K562 (cell line): ENCODE measurements at regions not wholly inside any gene's neighbourhood (a gene's known extent, or its start where the extent isn't known, plus 50 kb on each side); places are given as distances from the start of the nearest gene placed in this dataset.

Source experiments
- ATAC-seq: fragments of 200-7000 bp; cut with Tn5 transposase; 3 replicates; pipeline ENCODE4 v1.9.1; 2020; ENCODE audit warnings: moderate library complexity
- BruUV-seq: library from RNA; stranded (reverse); fragments of 400-500 nt; replicated peaks from 2 replicates; lab custom pipeline; 2021; lab: Mats Ljungman, UMichigan
- CTCF ChIA-PET: fragments of 300-600 bp; formaldehyde crosslinking; extraction: SDS; loops from one replicate; lab custom pipeline; 2021; ENCODE audit warnings: low intra/inter-chr PET ratio; lab: Yijun Ruan, JAX
- POLR2A ChIA-PET: fragments of 300-600, 350-650 bp; sonication (Branson Sonifier 250); formaldehyde crosslinking; extraction: SDS; loops from one replicate; lab custom pipeline; 2021; ENCODE audit warnings: antibody characterized with exemption, inconsistent platforms; lab: Yijun Ruan, JAX
- DNase-seq, 4 experiments: peaks; one replicate each; pipeline versions ENCODE4 v3.0.0 to v3.0.0-alpha.2; 2011 to 2018; ENCODE audit warnings: low spot score in 3 of 4, mixed read lengths in 3 of 4; ENCODE audit errors: extremely low read depth in 1 of 4
- FAIRE-seq: peaks from 2 replicates; lab custom pipeline; 2011; peaks lifted over from hg19 to GRCh38; lab: Jason Lieb, UNC
- H2AFZ ChIP-seq: 2 replicates; pipeline ENCODE4 v1.6.0; 2011; ENCODE audit warnings: low read depth, low read length, control low read depth, inconsistent platforms
- H3K27ac ChIP-seq: fragments of 200-600 bp; 3 replicates; pipeline ENCODE4 v1.8.0; 2011; ENCODE audit warnings: low read depth, mild to moderate bottlenecking, control low read depth, inconsistent platforms, low read length, moderate library complexity, mixed read lengths; ENCODE audit errors: extremely low read depth
- H3K27me3 ChIP-seq, 2 experiments: fragments of 300-600 bp in 1 of 2; 2 replicates in 1 of 2; 3 replicates in 1 of 2; pipeline versions ENCODE4 v1.6.0 to v1.8.0; 2011; ENCODE audit warnings: inconsistent platforms in 2 of 2, low read length in 2 of 2, mild to moderate bottlenecking in 1 of 2, mixed read lengths in 1 of 2, moderate library complexity in 1 of 2; ENCODE audit not compliant: control insufficient read depth in 2 of 2, insufficient read depth in 2 of 2
- H3K36me3 ChIP-seq: fragments of 300-600 bp; 3 replicates; pipeline ENCODE4 v1.8.0; 2011; ENCODE audit warnings: mild to moderate bottlenecking, low read length, inconsistent platforms; ENCODE audit not compliant: control insufficient read depth, insufficient read depth
- H3K4me1 ChIP-seq, 2 experiments: fragments of 200-600 bp in 1 of 2; replicated peaks in 1 of 2; 2 replicates in 1 of 2; 3 replicates in 1 of 2; pipeline versions ENCODE4 v1.5.1 to v1.8.0; 2011; ENCODE audit warnings: inconsistent platforms in 2 of 2, low read length in 2 of 2, mild to moderate bottlenecking in 1 of 2, mixed read lengths in 1 of 2, moderate library complexity in 1 of 2; ENCODE audit not compliant: control insufficient read depth in 2 of 2, insufficient read depth in 2 of 2
- H3K4me2 ChIP-seq: 2 replicates; pipeline ENCODE4 v1.6.1; 2011; ENCODE audit warnings: low read length, control low read depth, inconsistent platforms, mixed read lengths; ENCODE audit not compliant: insufficient read depth
- H3K4me3 ChIP-seq: fragments of 200-600 bp; sonication (generic), shearing (Covaris generic); 2 replicates; pipeline ENCODE4 v1.5.1; 2016; ENCODE audit warnings: control low read depth, inconsistent platforms
- H3K79me2 ChIP-seq: fragments of 200-600 bp; 3 replicates; pipeline ENCODE4 v1.8.0; 2011; ENCODE audit warnings: low read length, inconsistent platforms; ENCODE audit not compliant: control insufficient read depth, insufficient read depth
- H3K9ac ChIP-seq, 2 experiments: 2 replicates each; pipeline versions ENCODE4 v1.6.0 to v1.6.1; 2011; ENCODE audit warnings: low read depth in 2 of 2, low read length in 2 of 2, control low read depth in 1 of 2, inconsistent platforms in 1 of 2, mild to moderate bottlenecking in 1 of 2, mixed read lengths in 1 of 2; ENCODE audit not compliant: insufficient read depth in 1 of 2
- H3K9me1 ChIP-seq: one replicate; pipeline ENCODE4 v1.6.0; 2011; ENCODE audit warnings: inconsistent platforms, mild to moderate bottlenecking, low read length, moderate library complexity; ENCODE audit not compliant: control insufficient read depth, insufficient read depth
- H3K9me3 ChIP-seq: replicated peaks from 2 replicates; pipeline ENCODE4 v1.5.1; 2011; ENCODE audit warnings: low read depth, low read length, inconsistent platforms; ENCODE audit not compliant: control insufficient read depth, insufficient read depth
- H4K20me1 ChIP-seq: replicated peaks from 2 replicates; pipeline ENCODE4 v1.6.1; 2011; ENCODE audit warnings: low read length, inconsistent platforms, mixed read lengths; ENCODE audit not compliant: control insufficient read depth, insufficient read depth
- RAD21 ChIP-seq, 2 experiments: fragments of 250-450 bp in 1 of 2; fragments of 450-650 bp in 1 of 2; sonication (Bioruptor Pico) in 1 of 2; formaldehyde crosslinking in 1 of 2; IDR thresholded peaks in 1 of 2; conservative IDR thresholded peaks in 1 of 2; 2 replicates each; pipeline versions ENCODE4 v1.4.0 to v1.8.0; 2020 to 2022; ENCODE audit warnings: mild to moderate bottlenecking in 2 of 2, moderate library complexity in 1 of 2
- REST ChIP-seq, 2 experiments: fragments of 450-650 bp; formaldehyde crosslinking in 1 of 2; IDR thresholded peaks; 2 replicates each; pipeline versions ENCODE4 v1.4.0 to v1.6.1; 2014 to 2020; ENCODE audit warnings: mild to moderate bottlenecking in 2 of 2, borderline replicate concordance in 1 of 2, low read depth in 1 of 2
- SIX5 ChIP-seq, 2 experiments: IDR thresholded peaks; 2 replicates each; pipeline ENCODE4 v1.6.1; 2011; ENCODE audit warnings: low read length in 2 of 2, borderline replicate concordance in 1 of 2, low read depth in 1 of 2, mild to moderate bottlenecking in 1 of 2, moderate library complexity in 1 of 2; ENCODE audit not compliant: insufficient read depth in 1 of 2
- SMC3 ChIP-seq: conservative IDR thresholded peaks from 2 replicates; pipeline ENCODE4 v1.6.1; 2011; ENCODE audit warnings: low read depth, low read length, improper control_type of control experiment; ENCODE audit not compliant: insufficient read depth
- WGBS: fragments of 100-300 bp; shearing (Covaris generic); methylation state at CpG from one replicate; pipeline ENCODE4 v1.1.6; 2016; ENCODE audit warnings: low coverage, mixed read lengths; ENCODE audit not compliant: insufficient coverage; ENCODE audit errors: missing lambda C conversion rate; 5-methylcytosine and 5-hydroxymethylcytosine counted together
- in situ Hi-C: fragments of 300-500 bp; cut with MboI; formaldehyde crosslinking; loops from 4 replicates; pipeline ENCODE4 v1.15.0; 2018; ENCODE audit warnings: inconsistent platforms, mixed read lengths
- intact Hi-C: fragments of 100-400 bp; cut with micrococcal nuclease; formaldehyde crosslinking; loops from 2 replicates; pipeline ENCODE4 v1.14.2; 2022
- TF ChIP-seq, protein P1 (sequence below), 2 experiments: fragments of 250-450 bp in 1 of 2; fragments of 450-650 bp in 1 of 2; sonication (Bioruptor Pico) in 1 of 2; IDR thresholded peaks; 2 replicates each; pipeline versions ENCODE4 v1.6.1 to v1.8.0; 2016 to 2021; ENCODE audit warnings: mild to moderate bottlenecking in 2 of 2, moderate library complexity in 2 of 2, missing compliant biosample characterization in 1 of 2, missing genetic modification characterization in 1 of 2
- TF ChIP-seq, protein P2 (sequence below): fragments of 250-450 bp; sonication (Bioruptor Pico); IDR thresholded peaks from 2 replicates; pipeline ENCODE4 v1.4.0; 2020; ENCODE audit warnings: mild to moderate bottlenecking, moderate library complexity

DNA sequence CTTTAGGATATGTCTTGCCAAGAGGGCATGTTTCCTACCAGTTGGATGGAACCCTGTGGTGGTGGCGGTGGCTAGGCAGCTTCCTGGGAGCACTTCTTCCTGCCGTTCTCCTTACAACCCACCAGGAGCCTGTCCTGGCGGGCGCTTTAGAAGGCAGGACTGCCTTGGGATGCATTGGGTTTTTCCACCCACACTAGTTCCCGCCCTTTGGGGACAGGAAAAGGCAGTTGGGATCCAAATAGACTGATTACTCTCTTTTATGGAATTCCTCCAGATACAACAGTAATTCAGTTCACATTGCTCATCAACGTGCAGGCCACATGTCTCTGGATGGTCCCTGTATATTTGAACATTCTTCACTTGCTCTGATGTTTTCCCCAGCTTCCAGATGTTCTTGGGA lies 305.7 kb upstream of the SSTR1 start (continued):
- TF ChIP-seq, protein P1, sequence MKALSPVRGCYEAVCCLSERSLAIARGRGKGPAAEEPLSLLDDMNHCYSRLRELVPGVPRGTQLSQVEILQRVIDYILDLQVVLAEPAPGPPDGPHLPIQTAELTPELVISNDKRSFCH (CRISPR knock-in tag; IDR thresholded peaks at IDR 0.05) = no peak
- TF ChIP-seq, protein P1 (tag; IDR thresholded peaks at IDR 0.05) = no peak
- TF ChIP-seq SIX5 (IDR thresholded peaks at IDR 0.05; ENCODE audit: borderline replicate concordance in 1 of 2, insufficient read depth in 1 of 2, low read depth in 1 of 2, low read length in 2 of 2) = no peak

GRCh38 chr14:37903343-37904191 lies 304.1 kb upstream of the SSTR1 start:
- ChIA-PET POLR2A (no interaction called here), CTCF (interaction anchor here (0.7 kb wide), 1 partner anchor 1112 kb away, joined by 3 read pairs; no protein-coding TSS in a partner anchor)
- Histone ChIP-seq H4K20me1 (no peaks in the 10 kb centered on the region), H3K4me1 (no peaks in the 10 kb centered on the region), H3K79me2 (no peaks in the 10 kb centered on the region), H3K9me3 (no peaks in the 10 kb centered on the region), H3K27me3 (no peaks in the 10 kb centered on the region), H3K36me3 (no peaks in the 10 kb centered on the region), H3K9ac (no peak overlapping the region), H2AFZ (peak overlapping the region; percentile 55; the same call in 1 of the 2 replicates), H3K9me1 (no peaks in the 10 kb centered on the region), H3K4me3 (no peak overlapping the region), H3K4me2 (no peak overlapping the region), H3K27ac (no peak overlapping the region)
- peak; percentile 10 to 25 (median 20) for DNase-seq
- ATAC-seq = peak; percentile 56; the same call in 2 of the 3 replicates
- under 1% methylated on average over 10 of the region's 10 CpGs for WGBS
- no peak for FAIRE-seq
- BruUV-seq = no TSS peak
- intact Hi-C loops = loop anchor here (2.0 to 5.0 kb wide), 2 partner anchors 963 to 1114 kb away; no protein-coding TSS in a partner anchor
- in situ Hi-C loops = no loop called here
- TF ChIP-seq, protein P2, sequence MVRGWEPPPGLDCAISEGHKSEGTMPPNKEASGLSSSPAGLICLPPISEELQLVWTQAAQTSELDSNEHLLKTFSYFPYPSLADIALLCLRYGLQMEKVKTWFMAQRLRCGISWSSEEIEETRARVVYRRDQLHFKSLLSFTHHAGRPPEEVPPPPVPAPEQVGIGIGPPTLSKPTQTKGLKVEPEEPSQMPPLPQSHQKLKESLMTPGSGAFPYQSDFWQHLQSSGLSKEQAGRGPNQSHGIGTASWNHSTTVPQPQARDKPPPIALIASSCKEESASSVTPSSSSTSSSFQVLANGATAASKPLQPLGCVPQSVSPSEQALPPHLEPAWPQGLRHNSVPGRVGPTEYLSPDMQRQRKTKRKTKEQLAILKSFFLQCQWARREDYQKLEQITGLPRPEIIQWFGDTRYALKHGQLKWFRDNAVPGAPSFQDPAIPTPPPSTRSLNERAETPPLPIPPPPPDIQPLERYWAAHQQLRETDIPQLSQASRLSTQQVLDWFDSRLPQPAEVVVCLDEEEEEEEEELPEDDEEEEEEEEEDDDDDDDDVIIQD (CRISPR knock-in tag) = no peak
- peak; percentile 26 to 59 for TF ChIP-seq RAD21 (CRISPR knock-in tag; conservative IDR thresholded peaks at IDR 0.05 in 1 of 2, IDR thresholded peaks at IDR 0.05 in 1 of 2)
- TF ChIP-seq REST (IDR thresholded peaks at IDR 0.05; ENCODE audit: borderline replicate concordance) = peak; percentile 10; the same call in 1 of the 2 replicates
- TF ChIP-seq REST (CRISPR knock-in tag; IDR thresholded peaks at IDR 0.05; ENCODE audit: low read depth) = no peak
- peak; percentile 29; the same call in 1 of the 2 replicates for TF ChIP-seq SMC3
